Endothelial cell of umbilical vein (primary cell): ENCODE measurements at regions not wholly inside any gene's neighbourhood (a gene's known extent, or its start where the extent isn't known, plus 50 kb on each side); places are given as distances from the start of the nearest gene placed in this dataset.

ENCODE experiments used
- BruUV-seq: library from RNA; stranded (reverse); fragments of 400-500 nt; replicated peaks from 2 replicates; lab custom pipeline; 2021; lab: Mats Ljungman, UMichigan
- CTCF ChIA-PET: fragments of 300-600, 350-600 bp; sonication (Branson Sonifier 250); formaldehyde crosslinking; loops from one replicate; lab custom pipeline; 2021; ENCODE audit warnings: antibody characterized with exemption, inconsistent platforms; lab: Charles Lee
- POLR2A ChIA-PET: fragments of 300-600, 350-600 bp; sonication (Branson Sonifier 250); formaldehyde crosslinking; loops from one replicate; lab custom pipeline; 2021; ENCODE audit warnings: antibody characterized with exemption, inconsistent platforms; lab: Charles Lee
- DNase-seq: peaks from one replicate; pipeline ENCODE4 v3.0.0-alpha.2; 2011; ENCODE audit warnings: low read depth, low spot score
- FAIRE-seq: peaks from 2 replicates; lab custom pipeline; 2011; peaks lifted over from hg19 to GRCh38; lab: Jason Lieb, UNC
- H2AFZ ChIP-seq: 2 replicates; pipeline ENCODE4 v1.6.0; 2012; ENCODE audit warnings: low read depth, low read length, control low read depth, inconsistent platforms
- H3K27ac ChIP-seq: 2 replicates; pipeline ENCODE4 v1.5.1; 2011; ENCODE audit warnings: low read depth, mild to moderate bottlenecking, control low read depth, low read length, moderate library complexity; ENCODE audit not compliant: insufficient read depth
- H3K27me3 ChIP-seq, 2 experiments: 2 replicates each; pipeline versions ENCODE4 v1.6.0 to v1.6.1; 2011; ENCODE audit warnings: low read length in 2 of 2, mixed read lengths in 1 of 2; ENCODE audit not compliant: control insufficient read depth in 2 of 2, insufficient read depth in 2 of 2
- H3K36me3 ChIP-seq, 2 experiments: 2 replicates in 1 of 2; 3 replicates in 1 of 2; pipeline ENCODE4 v1.5.1; 2011; ENCODE audit warnings: low read length in 2 of 2, mild to moderate bottlenecking in 1 of 2, moderate library complexity in 1 of 2; ENCODE audit not compliant: control insufficient read depth in 2 of 2, insufficient read depth in 2 of 2; ENCODE audit errors: extremely low read depth in 1 of 2
- H3K4me1 ChIP-seq: 3 replicates; pipeline ENCODE4 v1.5.1; 2011; ENCODE audit warnings: mild to moderate bottlenecking, low read length; ENCODE audit not compliant: control insufficient read depth, insufficient read depth; ENCODE audit errors: extremely low read depth
- H3K4me2 ChIP-seq: 2 replicates; pipeline ENCODE4 v1.6.1; 2011; ENCODE audit warnings: low read length, control low read depth, mixed read lengths; ENCODE audit not compliant: insufficient read depth
- H3K4me3 ChIP-seq, 3 experiments: fragments of 200-600 bp in 1 of 3; sonication (generic), shearing (Covaris generic) in 1 of 3; replicated peaks in 1 of 3; 2 replicates each; pipeline ENCODE4 v1.5.1; 2011 to 2016; ENCODE audit warnings: control low read depth in 3 of 3, low read length in 3 of 3, mild to moderate bottlenecking in 2 of 3, inconsistent platforms in 1 of 3, low read depth in 1 of 3, moderate library complexity in 1 of 3; ENCODE audit not compliant: insufficient read depth in 1 of 3
- H3K79me2 ChIP-seq: 2 replicates; pipeline ENCODE4 v1.6.0; 2012; ENCODE audit warnings: low read length, inconsistent platforms; ENCODE audit not compliant: control insufficient read depth, insufficient read depth
- H3K9ac ChIP-seq: replicated peaks from 2 replicates; pipeline ENCODE3; 2011; ENCODE audit warnings: low read length, control low read depth; ENCODE audit not compliant: insufficient read depth; ENCODE audit errors: extremely low read depth
- H3K9me1 ChIP-seq: replicated peaks from 3 replicates; pipeline ENCODE4 v1.6.0; 2011; ENCODE audit warnings: mild to moderate bottlenecking, low read length; ENCODE audit not compliant: control insufficient read depth, insufficient read depth; ENCODE audit errors: extremely low read depth
- H3K9me3 ChIP-seq: replicated peaks from 2 replicates; pipeline ENCODE4 v1.5.1; 2012; ENCODE audit warnings: low read length, inconsistent platforms; ENCODE audit not compliant: control insufficient read depth, insufficient read depth
- H4K20me1 ChIP-seq: replicated peaks from 2 replicates; pipeline ENCODE3; 2011; ENCODE audit warnings: mild to moderate bottlenecking, low read length; ENCODE audit not compliant: control insufficient read depth, insufficient read depth; ENCODE audit errors: extremely low read depth
- CTCF ChIP-seq, 2 donors: IDR thresholded peaks; 1 replicate in 1 of 2; 2 replicates in 1 of 2; pipeline ENCODE4 v1.5.1; 2011; ENCODE audit warnings: low read length in 2 of 2, mild to moderate bottlenecking in 2 of 2, moderate library complexity in 2 of 2, control low read depth in 1 of 2, inconsistent platforms in 1 of 2, low read depth in 1 of 2; ENCODE audit not compliant: insufficient read depth in 1 of 2; ENCODE audit errors: extremely low read depth in 1 of 2
- EZH2 ChIP-seq: IDR thresholded peaks from 2 replicates; pipeline ENCODE4 v1.6.1; 2012; ENCODE audit warnings: borderline replicate concordance, low read depth, mild to moderate bottlenecking, moderate library complexity, low read length, inconsistent platforms; ENCODE audit not compliant: severe bottlenecking
- FOS ChIP-seq: IDR thresholded peaks from 2 replicates; pipeline ENCODE4 v1.6.1; 2011; ENCODE audit warnings: mild to moderate bottlenecking, low read length, moderate library complexity, borderline replicate concordance; ENCODE audit not compliant: insufficient read depth
- GATA2 ChIP-seq: IDR thresholded peaks from 2 replicates; pipeline ENCODE4 v1.7.0; 2011; ENCODE audit warnings: low read depth, mild to moderate bottlenecking, moderate library complexity, mixed read lengths, low read length; ENCODE audit not compliant: insufficient read length, insufficient read depth
- JUN ChIP-seq: IDR thresholded peaks from 2 replicates; pipeline ENCODE4 v1.6.1; 2011; ENCODE audit warnings: borderline replicate concordance, low read depth; ENCODE audit not compliant: insufficient read length, insufficient read depth
- MYC ChIP-seq: IDR thresholded peaks from one replicate; pipeline ENCODE4 v1.6.1; 2011; ENCODE audit warnings: mild to moderate bottlenecking, low read depth, low read length
- POLR2A ChIP-seq: IDR thresholded peaks from 2 replicates; pipeline ENCODE4 v1.6.1; 2012; ENCODE audit warnings: low read depth, mild to moderate bottlenecking, control low read depth, low read length
- POLR2AphosphoS5 ChIP-seq: IDR thresholded peaks from 2 replicates; pipeline ENCODE4 v1.6.1; 2012; ENCODE audit warnings: low read depth, mild to moderate bottlenecking, control low read depth, low read length, moderate library complexity; ENCODE audit not compliant: insufficient read depth
- dilution Hi-C: fragments of 300-500 bp; cut with MboI; formaldehyde crosslinking; loops from one replicate; pipeline ENCODE4 v1.15.0; 2019; ENCODE audit warnings: low sequenced_read_pairs; ENCODE audit not compliant: extremely low pct_ligation_motif_present
- intact Hi-C: fragments of 100-400 bp; cut with micrococcal nuclease; formaldehyde crosslinking; loops from one replicate; pipeline ENCODE4 v1.10.0; 2022
- TF ChIP-seq, protein P1 (sequence below): IDR thresholded peaks from 2 replicates; pipeline ENCODE4 v1.6.1; 2011; ENCODE audit not compliant: insufficient read depth, insufficient read length

DNA sequence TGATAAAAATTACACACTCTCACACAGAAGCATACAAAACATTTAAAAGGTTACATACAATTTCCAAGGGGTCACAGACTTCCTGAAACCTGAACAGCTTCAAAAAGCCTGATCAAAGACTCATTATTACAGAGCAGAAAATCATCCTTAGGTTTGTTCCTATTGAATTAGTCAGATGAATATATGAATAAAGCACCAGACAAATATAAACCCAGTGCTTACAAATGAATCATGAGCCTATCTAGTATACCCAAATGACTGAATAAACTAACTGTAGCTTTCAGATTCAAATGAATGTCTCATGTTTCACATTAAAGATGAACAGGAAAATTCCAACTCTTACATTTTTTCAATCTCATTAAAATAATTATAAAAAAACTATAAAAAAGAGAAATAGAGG lies 550.3 kb downstream of the SUCLG1 start:
- H3K9me1 ChIP-seq: no peaks in the 10 kb centered on the region
- no peak overlapping the region for H3K9ac ChIP-seq
- dilution Hi-C loops: no loop called here
- no peaks in the 10 kb centered on the region for H3K4me1 ChIP-seq
- H4K20me1 ChIP-seq: no peaks in the 10 kb centered on the region
- H3K4me2 ChIP-seq: no peak overlapping the region
- intact Hi-C loops: no loop called here
- H3K79me2 ChIP-seq: no peaks in the 10 kb centered on the region
- no peaks in the 10 kb centered on the region for H3K9me3 ChIP-seq
- H3K27ac ChIP-seq: no peak overlapping the region
- no peak overlapping the region for H3K4me3 ChIP-seq
- no peak for TF ChIP-seq FOS
- TF ChIP-seq, protein P1, sequence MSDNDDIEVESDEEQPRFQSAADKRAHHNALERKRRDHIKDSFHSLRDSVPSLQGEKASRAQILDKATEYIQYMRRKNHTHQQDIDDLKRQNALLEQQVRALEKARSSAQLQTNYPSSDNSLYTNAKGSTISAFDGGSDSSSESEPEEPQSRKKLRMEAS: no peak
- no peak for TF ChIP-seq EZH2
- TF ChIP-seq CTCF (IDR thresholded peaks at IDR 0.05; ENCODE audit: extremely low read depth in 1 of 2, insufficient read depth in 1 of 2, low read depth in 1 of 2, low read length in 2 of 2): no peak
- no peak for TF ChIP-seq MYC
- no peak for TF ChIP-seq POLR2A
- H3K27me3 ChIP-seq: no peaks in the 10 kb centered on the region
- no TSS peak for BruUV-seq
- FAIRE-seq (no peak), DNase-seq (no peak)
- POLR2A ChIA-PET: no interaction called here
- no peak overlapping the region for H2AFZ ChIP-seq
- no peaks in the 10 kb centered on the region for H3K36me3 ChIP-seq
- CTCF ChIA-PET: no interaction called here

DNA sequence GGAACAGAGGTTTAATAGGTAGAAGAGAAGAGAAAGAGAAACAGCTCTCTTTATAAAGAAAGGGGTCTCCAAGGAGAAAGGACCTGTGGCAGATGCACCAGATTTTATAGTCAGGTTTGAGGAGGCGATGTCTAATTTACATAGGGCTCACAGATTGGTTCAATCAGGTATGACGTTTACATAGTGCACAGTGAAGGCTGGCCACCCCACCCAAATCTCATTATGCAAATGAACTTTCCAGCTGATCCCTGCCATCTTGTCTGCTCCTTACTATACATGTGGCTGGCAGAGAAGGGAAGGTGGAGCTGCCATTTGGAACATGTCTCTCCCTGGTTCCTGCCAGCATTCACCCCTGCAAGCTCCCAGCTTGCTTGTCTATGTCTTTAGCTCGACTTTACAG lies 557.8 kb downstream of the SUCLG1 start:
- Histone ChIP-seq H4K20me1 (no peaks in the 10 kb centered on the region), H3K9me3 (no peaks in the 10 kb centered on the region), H3K4me3 (no peak overlapping the region), H3K27me3 (no peaks in the 10 kb centered on the region), H3K4me2 (no peak overlapping the region), H3K9ac (no peak overlapping the region), H3K79me2 (no peaks in the 10 kb centered on the region), H2AFZ (no peak overlapping the region), H3K27ac (no peak overlapping the region), H3K9me1 (no peaks in the 10 kb centered on the region), H3K4me1 (no peaks in the 10 kb centered on the region), H3K36me3 (no peaks in the 10 kb centered on the region)
- TF ChIP-seq POLR2A (no peak), FOS (no peak), GATA2 (no peak), MYC (no peak), JUN (no peak), EZH2 (no peak), CTCF (IDR thresholded peaks at IDR 0.05; ENCODE audit: extremely low read depth in 1 of 2, insufficient read depth in 1 of 2, low read depth in 1 of 2, low read length in 2 of 2) (no peak), POLR2AphosphoS5 (no peak)
- TF ChIP-seq, protein P1: no peak
- ChIA-PET POLR2A (no interaction called here), CTCF (interaction anchor here (1.1 kb wide), 1 partner anchor 8 kb away, joined by 3 read pairs; no protein-coding TSS in a partner anchor)
- DNase-seq (no peak), FAIRE-seq (no peak)
- intact Hi-C loops: no loop called here
- dilution Hi-C loops: no loop called here
- no TSS peak for BruUV-seq
